GM12878 (cell line): ENCODE measurements at regions not wholly inside any gene's neighbourhood (a gene's known extent, or its start where the extent isn't known, plus 50 kb on each side); places are given as distances from the start of the nearest gene placed in this dataset.

Source experiments
- ATAC-seq: fragments of 200-7000 bp; cut with Tn5 transposase; 3 replicates; pipeline ENCODE4 v1.9.1; 2020; ENCODE audit warnings: mild to moderate bottlenecking, moderate library complexity
- BruUV-seq: library from RNA; stranded (reverse); fragments of 400-500 nt; replicated peaks from 2 replicates; lab custom pipeline; 2021; lab: Mats Ljungman, UMichigan
- CTCF ChIA-PET: fragments of 300-600 bp; sonication (Branson Sonifier 250); formaldehyde crosslinking; extraction: SDS; loops from one replicate; lab custom pipeline; 2021; ENCODE audit warnings: inconsistent platforms; lab: Yijun Ruan, JAX
- POLR2A ChIA-PET: fragments of 350-600 bp; formaldehyde crosslinking; extraction: SDS; loops from one replicate; lab custom pipeline; 2021; ENCODE audit warnings: inconsistent platforms; lab: Charles Lee
- RAD21 ChIA-PET: fragments of 300-600 bp; sonication (Branson Sonifier 250); formaldehyde crosslinking; loops from one replicate; lab custom pipeline; 2023; ENCODE audit warnings: antibody characterized with exemption; ENCODE audit not compliant: unreplicated experiment; lab: Charles Lee
- SMC1A ChIA-PET: fragments of 300-600 bp; sonication (Branson Sonifier 250); formaldehyde crosslinking; loops from one replicate; lab custom pipeline; 2023; ENCODE audit not compliant: unreplicated experiment, uncharacterized antibody; lab: Charles Lee
- DNase-seq: peaks from one replicate; pipeline ENCODE4 v3.0.0-alpha.2; 2011; ENCODE audit warnings: low read depth, low spot score
- FAIRE-seq: peaks from 3 replicates; lab custom pipeline; 2011; peaks lifted over from hg19 to GRCh38; lab: Jason Lieb, UNC
- H2AFZ ChIP-seq: 2 replicates; pipeline ENCODE4 v1.6.0; 2011; ENCODE audit warnings: low read depth, low read length, control low read depth; ENCODE audit not compliant: control insufficient read depth
- H3K27ac ChIP-seq: 2 replicates; pipeline ENCODE4 v1.5.1; 2011; ENCODE audit warnings: control low read depth; ENCODE audit not compliant: control insufficient read depth, insufficient read depth
- H3K27me3 ChIP-seq, 2 experiments: replicated peaks in 1 of 2; 2 replicates each; pipeline versions ENCODE4 v1.6.0 to v1.6.1; 2011; ENCODE audit warnings: low read length in 1 of 2; ENCODE audit not compliant: control insufficient read depth in 2 of 2, insufficient read depth in 2 of 2
- H3K36me3 ChIP-seq, 2 experiments: 2 replicates each; pipeline ENCODE4 v1.5.1; 2011; ENCODE audit warnings: low read length in 1 of 2; ENCODE audit not compliant: control insufficient read depth in 2 of 2, insufficient read depth in 2 of 2
- H3K4me1 ChIP-seq: 2 replicates; pipeline ENCODE4 v1.6.1; 2011; ENCODE audit warnings: mild to moderate bottlenecking, low read length, moderate library complexity, mixed read lengths; ENCODE audit not compliant: control insufficient read depth, insufficient read depth
- H3K4me2 ChIP-seq: 2 replicates; pipeline ENCODE4 v1.6.0; 2011; ENCODE audit warnings: control low read depth; ENCODE audit not compliant: control insufficient read depth, insufficient read depth
- H3K4me3 ChIP-seq: fragments of 200-600 bp; sonication (generic); 2 replicates; pipeline ENCODE4 v1.5.1; 2016
- H3K79me2 ChIP-seq: 2 replicates; pipeline ENCODE4 v1.6.0; 2011; ENCODE audit warnings: low read length; ENCODE audit not compliant: control insufficient read depth, insufficient read depth
- H3K9ac ChIP-seq: 2 replicates; pipeline ENCODE4 v1.8.0; 2011; ENCODE audit warnings: low read length, control low read depth, mixed read lengths; ENCODE audit not compliant: control insufficient read depth, insufficient read depth
- H3K9me3 ChIP-seq: replicated peaks from 3 replicates; pipeline ENCODE4 v1.5.1; 2011; ENCODE audit warnings: mild to moderate bottlenecking, low read length; ENCODE audit not compliant: control insufficient read depth, insufficient read depth
- H4K20me1 ChIP-seq: 2 replicates; pipeline ENCODE4 v1.6.0; 2011; ENCODE audit not compliant: control insufficient read depth, insufficient read depth
- BRCA1 ChIP-seq: IDR thresholded peaks from 2 replicates; pipeline ENCODE4 v1.6.1; 2011; ENCODE audit warnings: low read depth, low read length, improper control_type of control experiment
- CEBPB ChIP-seq, 2 experiments: fragments of 150-350 bp in 1 of 2; IDR thresholded peaks; 2 replicates each; pipeline ENCODE4 v1.6.1; 2012 to 2014; ENCODE audit warnings: low read depth in 2 of 2, low read length in 2 of 2, borderline replicate concordance in 1 of 2, inconsistent platforms in 1 of 2
- CHD1 ChIP-seq: IDR thresholded peaks from 2 replicates; pipeline ENCODE4 v1.6.1; 2012; ENCODE audit warnings: low read depth, low read length, improper control_type of control experiment
- CREB1 ChIP-seq: IDR thresholded peaks from 2 replicates; pipeline ENCODE4 v1.6.1; 2012; ENCODE audit warnings: low read depth, mild to moderate bottlenecking, inconsistent platforms
- EGR1 ChIP-seq, 2 experiments: IDR thresholded peaks; 1 replicate in 1 of 2; 2 replicates in 1 of 2; pipeline ENCODE4 v1.6.1; 2011 to 2012; ENCODE audit warnings: low read depth in 2 of 2, low read length in 2 of 2, borderline replicate concordance in 1 of 2, mild to moderate bottlenecking in 1 of 2, moderate library complexity in 1 of 2
- EP300 ChIP-seq, 2 experiments: fragments of 150-350 bp in 1 of 2; IDR thresholded peaks; 2 replicates each; pipeline ENCODE4 v1.6.1; 2011 to 2012; ENCODE audit warnings: low read depth in 2 of 2, low read length in 2 of 2, borderline replicate concordance in 1 of 2, improper control_type of control experiment in 1 of 2, inconsistent platforms in 1 of 2; ENCODE audit not compliant: control insufficient read depth in 1 of 2
- ESRRA ChIP-seq: IDR thresholded peaks from 2 replicates; pipeline ENCODE4 v1.6.1; 2012; ENCODE audit warnings: mild to moderate bottlenecking, low read length, improper control_type of control experiment
- GATAD2B ChIP-seq: fragments of 450-650 bp; conservative IDR thresholded peaks from 2 replicates; pipeline ENCODE4 v1.6.1; 2017; ENCODE audit warnings: low read depth, mild to moderate bottlenecking, moderate library complexity
- HDAC2 ChIP-seq: fragments of 200-600 bp; sonication (generic); IDR thresholded peaks from 2 replicates; pipeline ENCODE4 v1.6.1; 2017
- IKZF1 ChIP-seq: fragments of 450-650 bp; conservative IDR thresholded peaks from 2 replicates; pipeline ENCODE4 v1.6.1; 2017; ENCODE audit warnings: antibody characterized with exemption, mild to moderate bottlenecking
- IRF5 ChIP-seq: fragments of 450-650 bp; IDR thresholded peaks from 2 replicates; pipeline ENCODE4 v1.6.1; 2017; ENCODE audit warnings: borderline replicate concordance
- NR2C1 ChIP-seq: fragments of 450-650 bp; IDR thresholded peaks from 2 replicates; pipeline ENCODE4 v1.6.1; 2017; ENCODE audit warnings: antibody characterized with exemption, mild to moderate bottlenecking, moderate library complexity
- RBBP5 ChIP-seq: fragments of 200-600 bp; sonication (generic); conservative IDR thresholded peaks from 2 replicates; pipeline ENCODE4 v1.6.1; 2016
- SRF ChIP-seq, 2 experiments: IDR thresholded peaks; 2 replicates each; pipeline ENCODE4 v1.6.1; 2011; ENCODE audit warnings: low read depth in 2 of 2, low read length in 2 of 2, mild to moderate bottlenecking in 1 of 2, moderate library complexity in 1 of 2
- TARDBP ChIP-seq: IDR thresholded peaks from 2 replicates; pipeline ENCODE4 v1.6.1; 2016; ENCODE audit warnings: borderline replicate concordance
- WGBS: methylation state at CpG from one replicate; pipeline ENCODE4 v1.1.6; 2016; ENCODE audit warnings: low lambda C conversion rate; ENCODE audit not compliant: insufficient replicate concordance, insufficient coverage; ENCODE audit errors: missing lambda C conversion rate; 5-methylcytosine and 5-hydroxymethylcytosine counted together
- in situ Hi-C: fragments of 300-500 bp; cut with MboI; formaldehyde crosslinking; loops from 9 replicates; pipeline ENCODE4 v1.14.3; 2018; ENCODE audit warnings: mixed read lengths
- intact Hi-C: fragments of 100-400 bp; cut with micrococcal nuclease; formaldehyde crosslinking; loops from one replicate; pipeline ENCODE4 v1.14.2; 2022; ENCODE audit not compliant: unreplicated experiment

- intact Hi-C loops: no loop called here
- WGBS: 33% methylated on average over 15 of the region's 15 CpGs
Observed at GRCh38 chr11:116636341-116636929, 136.4 kb downstream of the BUD13 start.

DNA sequence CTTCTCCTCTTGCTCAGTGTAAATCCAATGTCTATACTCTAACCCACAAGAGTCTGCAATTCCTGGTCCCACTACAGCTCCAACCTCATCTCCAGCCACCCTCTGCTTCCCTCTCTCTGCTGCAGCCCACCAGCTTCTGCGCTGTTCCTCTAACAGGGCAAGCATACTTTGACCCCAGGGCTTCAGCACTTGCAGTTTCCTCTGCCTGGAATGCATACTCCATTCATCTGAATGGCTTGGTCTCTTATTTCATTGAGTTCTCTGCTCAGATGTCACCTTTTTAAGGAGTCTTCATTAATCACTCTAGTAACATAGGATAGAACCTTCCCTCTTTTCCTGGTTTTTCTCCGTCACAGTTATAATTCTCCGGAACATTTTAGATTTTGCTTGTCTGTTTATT, 141.6 kb downstream of the BUD13 start:
- Histone ChIP-seq H3K4me1 (no peaks in the 10 kb centered on the region), H4K20me1 (no peaks in the 10 kb centered on the region), H3K9me3 (no peaks in the 10 kb centered on the region), H3K27ac (no peak overlapping the region), H3K27me3 (peaks cover 0 to 2% of the 10 kb centered on the region in 2 experiments; a peak in 2 of 4 replicates), H2AFZ (no peak overlapping the region), H3K79me2 (no peaks in the 10 kb centered on the region), H3K4me3 (no peak overlapping the region), H3K4me2 (no peak overlapping the region), H3K9ac (no peak overlapping the region), H3K36me3 (no peaks in the 10 kb centered on the region)
- ChIA-PET SMC1A (no interaction called here), RAD21 (no interaction called here), POLR2A (no interaction called here), CTCF (no interaction called here)
- no TSS peak for BruUV-seq
- DNase-seq (no peak), FAIRE-seq (no peak), ATAC-seq (no peak)
- TF ChIP-seq IRF5 (no peak), CEBPB (IDR thresholded peaks at IDR 0.05; ENCODE audit: borderline replicate concordance in 1 of 2, low read depth in 2 of 2, low read length in 2 of 2) (no peak)
- intact Hi-C loops: no loop called here
- in situ Hi-C loops: no loop called here
- 55% methylated on average over 3 of the region's 3 CpGs for WGBS

More at GRCh38 chr11:116636341-116636929, 136.4 kb downstream of the BUD13 start:
- Histone ChIP-seq H3K4me3 (no peak overlapping the region), H3K36me3 (no peaks in the 10 kb centered on the region), H3K9me3 (no peaks in the 10 kb centered on the region), H4K20me1 (no peaks in the 10 kb centered on the region), H3K79me2 (no peaks in the 10 kb centered on the region), H3K27ac (no peak overlapping the region), H3K9ac (no peak overlapping the region), H3K27me3 (peaks cover 0 to 2% of the 10 kb centered on the region in 2 experiments; a peak in 2 of 4 replicates), H2AFZ (no peak overlapping the region), H3K4me2 (no peak overlapping the region), H3K4me1 (no peaks in the 10 kb centered on the region)
- ATAC-seq: no peak
- no peak for FAIRE-seq
- RAD21 ChIA-PET: no interaction called here
- DNase-seq: no peak
- in situ Hi-C loops: no loop called here
- CTCF ChIA-PET: no interaction called here
- no peak for TF ChIP-seq SRF (IDR thresholded peaks at IDR 0.05; ENCODE audit: low read depth in 2 of 2, low read length in 2 of 2)
- no peak for TF ChIP-seq CHD1
- TF ChIP-seq GATAD2B: no peak
- no peak for TF ChIP-seq NR2C1
- no peak for TF ChIP-seq IKZF1
- TF ChIP-seq BRCA1: no peak
- TF ChIP-seq TARDBP: no peak
- no peak for TF ChIP-seq RBBP5
- no peak for TF ChIP-seq HDAC2
- TF ChIP-seq EGR1 (IDR thresholded peaks at IDR 0.05; ENCODE audit: borderline replicate concordance in 1 of 2, low read depth in 2 of 2, low read length in 2 of 2): no peak
- no peak for TF ChIP-seq CREB1
- TF ChIP-seq ESRRA: no peak
- TF ChIP-seq EP300 (IDR thresholded peaks at IDR 0.05; ENCODE audit: borderline replicate concordance in 1 of 2, control insufficient read depth in 1 of 2, low read depth in 2 of 2, low read length in 2 of 2): no peak
- SMC1A ChIA-PET: no interaction called here
- BruUV-seq: no TSS peak
- POLR2A ChIA-PET: no interaction called here
